ENCODE measurements at regions not wholly inside any gene's neighbourhood (a gene's known extent, or its start where the extent isn't known, plus 50 kb on each side); places are given as distances from the start of the nearest gene placed in this dataset.

GRCh38 chr20:58075586-58076345 lies 152.7 kb downstream of the ANKRD60 start:
- DNase-seq (ENCODE audit: missing footprints) (no peak), ATAC-seq (no peak)
- intact Hi-C loops (cut with DNase I) = no loop called here

DNA sequence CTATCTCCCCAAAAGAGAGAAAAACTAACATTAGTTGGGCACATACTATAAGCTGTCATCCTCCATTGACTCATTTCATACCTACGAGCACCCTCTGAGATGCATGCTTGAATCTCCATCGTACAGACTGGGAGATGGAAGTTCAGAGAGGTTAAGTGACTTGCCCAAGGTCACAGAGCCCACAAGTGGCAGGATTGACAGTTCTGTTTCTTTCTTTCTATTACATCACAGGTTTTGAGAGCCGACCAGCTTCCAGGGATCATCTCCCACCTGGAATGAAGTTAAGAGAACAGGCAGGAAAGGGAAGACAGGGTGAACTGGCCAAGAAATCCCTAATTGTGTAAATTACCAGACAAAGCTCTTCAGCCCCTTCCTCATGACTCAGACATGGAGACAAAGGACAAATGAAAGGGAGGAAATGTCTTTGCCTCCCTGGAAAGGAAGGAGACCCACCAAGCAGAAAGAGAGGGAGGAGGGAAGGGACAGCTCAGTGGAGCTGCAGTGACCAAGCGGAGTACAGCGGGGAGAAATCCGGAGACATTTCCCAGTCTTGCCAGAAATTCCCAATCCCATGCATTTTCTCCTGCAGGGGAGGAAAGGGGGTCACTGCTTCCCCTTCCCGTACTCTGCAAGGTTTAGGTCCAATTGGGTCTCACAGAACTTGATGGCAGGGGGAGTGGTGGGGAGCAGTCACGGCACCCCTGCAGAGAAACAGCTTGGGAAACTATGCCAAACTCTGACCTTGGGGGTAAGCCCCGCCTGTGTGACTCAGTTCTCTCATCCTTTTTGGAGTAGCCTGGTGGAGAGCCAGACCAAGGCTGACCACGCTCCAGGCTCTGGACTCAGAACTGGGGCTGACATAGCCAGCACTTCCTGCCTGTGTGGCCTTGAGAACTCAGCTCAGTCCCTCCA lies 154.3 kb downstream of the ANKRD60 start:
- intact Hi-C loops (cut with DNase I) = no loop called here
- DNase-seq (ENCODE audit: missing footprints) (no peak), ATAC-seq (no peak)

DNA sequence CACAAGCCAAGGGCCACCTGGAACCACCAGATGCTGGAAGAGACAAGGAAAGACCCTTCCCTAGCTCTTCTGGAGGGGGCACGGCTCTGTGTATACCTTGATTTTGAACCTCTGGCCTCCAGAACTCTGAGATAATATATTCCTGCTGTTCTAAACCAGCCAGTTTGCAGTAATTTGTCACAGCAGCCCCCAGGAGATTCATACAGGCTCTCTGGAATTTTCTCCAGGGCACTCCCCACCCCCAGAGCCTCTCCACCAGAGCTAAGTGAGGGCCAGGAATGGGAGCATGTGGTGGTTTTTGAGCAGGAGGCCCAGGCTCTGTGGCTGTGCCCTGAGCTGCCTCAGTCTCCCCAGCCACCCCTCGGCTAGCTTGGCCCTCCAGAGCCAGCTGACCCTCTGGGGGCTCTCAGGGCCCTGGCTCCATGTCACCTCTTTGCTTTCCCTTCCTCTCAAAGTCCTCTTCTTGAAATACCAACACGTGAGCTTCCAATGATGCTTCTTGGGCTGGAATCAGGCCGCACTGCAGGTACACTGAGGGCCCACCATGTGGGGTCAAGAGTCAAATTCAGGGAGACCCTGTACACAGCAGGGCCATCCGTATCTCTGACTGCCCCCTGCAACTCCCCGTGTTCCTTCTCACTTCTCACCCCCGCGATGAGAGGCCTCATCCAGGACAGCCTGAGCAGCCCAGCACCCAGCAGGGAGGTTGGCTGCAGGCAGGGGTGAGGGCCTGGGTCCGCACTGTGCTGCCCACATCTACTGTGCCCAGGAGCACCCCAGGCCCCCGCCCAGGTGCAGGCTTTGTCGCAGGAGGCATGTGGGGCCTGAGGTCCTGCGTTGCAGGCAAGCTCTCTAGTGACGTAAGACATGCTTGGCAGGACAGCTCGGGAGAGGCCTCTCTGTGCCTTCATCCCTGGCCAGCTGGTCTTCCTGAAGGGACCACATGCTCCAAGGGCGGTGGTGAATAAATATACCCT lies 155.5 kb downstream of the ANKRD60 start:
- intact Hi-C loops (cut with DNase I) = no loop called here
- ATAC-seq = no peak
- no peak for DNase-seq (ENCODE audit: missing footprints)

DNA sequence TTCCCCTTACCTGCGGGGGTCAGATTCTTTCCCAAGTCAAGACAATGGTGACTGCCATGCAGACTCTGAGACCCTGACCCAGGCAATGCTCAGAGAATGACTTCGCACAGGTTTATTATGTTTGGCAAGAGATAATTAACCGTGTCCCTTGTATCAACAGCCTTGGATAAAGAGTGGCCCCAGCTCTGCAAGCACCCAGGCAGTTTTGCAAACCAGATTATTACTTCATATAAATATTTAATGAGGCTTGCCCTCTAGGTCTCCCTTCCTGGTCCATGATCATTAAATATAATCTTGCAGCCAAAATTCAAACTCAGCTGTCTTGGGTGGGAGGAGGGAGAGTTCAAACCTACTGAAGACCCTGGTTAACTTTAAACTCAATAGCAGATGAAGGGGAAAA lies 156.5 kb downstream of the ANKRD60 start:
- intact Hi-C loops (cut with DNase I) = no loop called here
- DNase-seq (ENCODE audit: missing footprints) (no peak), ATAC-seq (no peak)

GRCh38 chr20:58071298-58071697 lies 157.2 kb downstream of the ANKRD60 start:
- ATAC-seq = no peak
- intact Hi-C loops (cut with DNase I) = no loop called here
- DNase-seq (ENCODE audit: missing footprints) = no peak

DNA sequence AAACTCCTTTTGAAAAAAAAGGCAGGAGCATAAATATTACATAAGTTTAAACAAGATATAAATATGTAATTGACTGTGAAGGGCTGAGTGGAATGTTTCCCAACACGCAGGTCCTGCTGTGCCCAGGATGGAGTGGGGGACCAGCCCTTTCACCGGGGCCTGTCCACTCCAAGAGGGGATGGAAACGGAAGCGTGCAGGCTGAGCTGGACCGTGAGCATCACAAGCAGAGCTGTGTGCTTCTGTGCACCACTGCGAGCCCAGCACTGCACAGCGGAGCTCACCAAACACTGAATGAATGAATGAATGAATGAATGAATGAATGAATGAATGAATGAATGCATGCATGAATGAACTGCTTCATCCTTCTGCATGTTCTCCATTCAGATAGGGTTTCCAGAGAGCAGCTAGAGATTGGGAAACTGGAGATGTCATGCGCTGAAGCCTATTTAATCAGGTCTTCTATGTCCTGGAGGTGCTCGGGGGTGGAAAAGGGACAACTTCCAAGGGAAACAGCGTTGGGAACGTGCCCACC lies 157.7 kb downstream of the ANKRD60 start:
- ATAC-seq = no peak
- no peak for DNase-seq (ENCODE audit: missing footprints)
- intact Hi-C loops (cut with DNase I) = no loop called here

GRCh38 chr20:58069796-58070663 lies 158.4 kb downstream of the ANKRD60 start:
- no peak for DNase-seq (ENCODE audit: missing footprints)
- no peak for ATAC-seq
- intact Hi-C loops (cut with DNase I) = no loop called here

DNA sequence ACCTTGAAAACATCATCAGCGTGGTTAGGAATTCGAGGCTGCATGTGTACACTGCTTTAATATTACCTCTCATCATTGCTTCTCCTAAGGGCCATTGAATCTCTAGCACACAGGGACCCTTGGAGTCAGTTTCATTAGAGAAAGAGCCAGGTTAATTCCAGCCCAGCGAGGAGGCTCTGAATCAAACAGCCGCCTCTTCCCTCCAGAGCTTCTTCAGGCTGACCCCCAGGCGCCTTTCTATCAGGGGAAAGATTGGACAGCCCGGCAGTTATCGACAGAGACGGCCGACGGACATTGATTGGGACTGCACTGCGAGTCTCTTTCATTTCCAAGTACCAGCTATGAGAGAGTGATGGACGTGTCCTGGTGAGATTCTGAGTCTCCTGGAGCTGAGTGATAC lies 159.2 kb downstream of the ANKRD60 start:
- ATAC-seq = no peak
- intact Hi-C loops (cut with DNase I) = no loop called here
- no peak for DNase-seq (ENCODE audit: missing footprints)

- intact Hi-C loops (cut with DNase I) = no loop called here
- no peak for ATAC-seq
- no peak for DNase-seq (ENCODE audit: missing footprints)
Observed at GRCh38 chr20:58065508-58066361, 162.7 kb downstream of the ANKRD60 start.

DNA sequence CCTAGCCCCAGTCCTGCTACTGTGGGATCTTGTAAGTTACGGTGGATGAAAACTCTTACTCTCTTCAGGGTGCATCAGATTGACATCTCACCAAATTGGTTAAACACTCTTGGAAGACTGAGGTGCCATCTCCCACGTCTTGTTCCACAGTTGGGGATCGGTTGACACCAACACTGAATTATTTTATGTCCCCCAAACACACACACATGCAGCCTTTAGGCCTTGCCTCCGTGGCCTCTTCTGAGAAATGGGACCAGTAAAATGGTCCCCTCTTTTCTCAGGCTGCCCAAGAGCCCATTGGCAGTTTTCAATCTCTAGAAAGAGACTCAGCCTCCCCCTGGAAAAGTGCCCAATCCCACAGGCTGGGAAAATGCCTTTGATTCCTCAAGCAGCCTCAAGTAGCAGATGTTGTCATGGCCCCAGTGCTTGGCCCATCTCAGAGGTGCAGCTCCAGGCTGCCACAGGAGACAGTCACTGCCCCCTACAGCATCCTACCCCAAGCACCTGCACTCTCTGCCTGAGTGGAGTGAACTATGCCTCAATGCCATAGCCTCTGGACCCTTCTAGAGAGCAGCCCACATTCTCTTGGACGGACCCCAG lies 163.9 kb downstream of the ANKRD60 start:
- no peak for DNase-seq (ENCODE audit: missing footprints)
- intact Hi-C loops (cut with DNase I) = no loop called here
- ATAC-seq = no peak

- intact Hi-C loops (cut with DNase I) = no loop called here
- ATAC-seq = no peak
- DNase-seq (ENCODE audit: missing footprints) = no peak
Observed at GRCh38 chr20:58059260-58059544, 169.3 kb downstream of the ANKRD60 start.

DNA sequence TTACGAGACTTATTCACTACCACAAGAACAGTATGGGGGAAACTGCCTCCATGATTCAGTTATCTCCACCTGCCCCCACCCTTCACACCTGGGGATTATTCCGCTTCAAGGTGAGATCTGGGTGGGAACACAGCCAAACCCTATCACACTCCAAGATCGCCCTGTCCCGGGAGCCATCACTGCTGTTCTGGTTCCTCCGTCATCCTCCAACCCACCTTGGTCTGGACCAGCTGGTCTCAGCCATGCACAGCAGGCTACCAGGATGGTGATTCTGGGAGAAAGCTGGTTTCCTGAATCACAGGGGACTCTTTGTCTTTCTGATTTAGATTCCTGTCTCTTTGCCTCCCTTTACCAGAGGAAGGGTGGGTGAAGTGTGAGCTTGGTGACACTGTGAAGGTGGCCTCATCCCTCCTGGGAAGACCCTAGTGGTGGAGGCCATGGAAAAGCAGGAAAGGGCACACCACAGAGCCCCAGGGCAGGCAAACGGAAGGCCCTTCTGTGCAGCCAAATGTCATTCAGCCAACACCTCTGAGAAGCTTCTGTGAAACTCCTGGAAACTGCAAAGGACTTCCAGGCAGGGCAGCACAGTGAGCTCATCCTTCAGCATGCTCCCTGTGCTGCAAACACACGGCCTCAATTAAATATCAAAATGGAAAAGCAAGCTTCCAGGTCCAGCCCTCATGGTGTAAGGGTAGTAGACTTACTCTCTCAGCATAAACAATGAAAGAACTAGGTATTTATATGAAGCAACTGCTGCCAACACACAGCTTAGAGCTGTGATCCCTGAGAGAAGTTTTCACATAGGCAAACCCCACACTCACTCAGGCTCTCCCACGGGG lies 169.8 kb downstream of the ANKRD60 start:
- intact Hi-C loops (cut with DNase I) = no loop called here
- DNase-seq (ENCODE audit: missing footprints) (no peak), ATAC-seq (no peak)

GRCh38 chr20:58056921-58057686 lies 171.3 kb downstream of the ANKRD60 start:
- ATAC-seq = no peak
- no peak for DNase-seq (ENCODE audit: missing footprints)
- intact Hi-C loops (cut with DNase I) = no loop called here

GRCh38 chr20:58056021-58056591 lies 172.3 kb downstream of the ANKRD60 start:
- DNase-seq (ENCODE audit: missing footprints) (no peak), ATAC-seq (no peak)
- intact Hi-C loops (cut with DNase I) = no loop called here

- intact Hi-C loops (cut with DNase I) = no loop called here
- DNase-seq (ENCODE audit: missing footprints) (no peak), ATAC-seq (peak; percentile 81)
Observed at GRCh38 chr20:58054780-58055373, 173.6 kb downstream of the ANKRD60 start.
